Peyer's patch (tissue), 4 donors: ENCODE measurements at regions not wholly inside any gene's neighbourhood (a gene's known extent, or its start where the extent isn't known, plus 50 kb on each side); places are given as distances from the start of the nearest gene placed in this dataset.
"Not testable (repeated sequence)": the region's sequence is repeated elsewhere in the genome, so short reads cannot be mapped to it uniquely, and the experiment has no call there.

ENCODE experiments used
- POLR2A ChIP-seq, 2 donors: fragments of 450-650 bp; IDR thresholded peaks; one replicate each; pipeline ENCODE4 v1.5.1; 2017; ENCODE audit warnings: antibody characterized with exemption in 2 of 2, mild to moderate bottlenecking in 2 of 2, moderate library complexity in 2 of 2
- TF ChIP-seq, protein P1 (sequence below), 6 experiments: fragments of 450-650 bp in 4 of 6; fragments of 200-600 bp in 2 of 6; sonication (generic) in 1 of 6; IDR thresholded peaks; one replicate each; pipeline ENCODE4 v1.5.1; 2017 to 2019; ENCODE audit warnings: antibody characterized with exemption in 6 of 6, mild to moderate bottlenecking in 3 of 6, moderate library complexity in 1 of 6

DNA sequence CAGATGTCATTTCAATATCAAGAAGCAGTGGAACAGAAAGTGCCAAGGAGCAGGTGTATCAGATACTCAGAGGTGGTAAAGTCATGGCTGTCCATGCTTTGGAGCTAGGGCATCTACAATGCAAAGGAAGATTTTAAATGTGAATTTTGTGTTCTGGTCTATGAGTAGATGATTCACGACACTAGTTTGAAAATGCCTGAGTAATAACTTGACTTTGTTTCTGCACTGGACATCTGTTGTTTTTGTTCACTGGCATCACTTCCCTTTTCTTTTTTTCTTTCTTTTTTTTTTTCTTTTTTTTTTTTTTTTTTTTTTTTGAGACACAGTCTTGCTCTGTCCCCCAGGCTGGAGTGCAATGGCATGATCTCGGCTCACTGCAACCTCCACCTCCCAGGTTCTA is 460.7 kb upstream of the PAPPA start:
- TF ChIP-seq, protein P1, sequence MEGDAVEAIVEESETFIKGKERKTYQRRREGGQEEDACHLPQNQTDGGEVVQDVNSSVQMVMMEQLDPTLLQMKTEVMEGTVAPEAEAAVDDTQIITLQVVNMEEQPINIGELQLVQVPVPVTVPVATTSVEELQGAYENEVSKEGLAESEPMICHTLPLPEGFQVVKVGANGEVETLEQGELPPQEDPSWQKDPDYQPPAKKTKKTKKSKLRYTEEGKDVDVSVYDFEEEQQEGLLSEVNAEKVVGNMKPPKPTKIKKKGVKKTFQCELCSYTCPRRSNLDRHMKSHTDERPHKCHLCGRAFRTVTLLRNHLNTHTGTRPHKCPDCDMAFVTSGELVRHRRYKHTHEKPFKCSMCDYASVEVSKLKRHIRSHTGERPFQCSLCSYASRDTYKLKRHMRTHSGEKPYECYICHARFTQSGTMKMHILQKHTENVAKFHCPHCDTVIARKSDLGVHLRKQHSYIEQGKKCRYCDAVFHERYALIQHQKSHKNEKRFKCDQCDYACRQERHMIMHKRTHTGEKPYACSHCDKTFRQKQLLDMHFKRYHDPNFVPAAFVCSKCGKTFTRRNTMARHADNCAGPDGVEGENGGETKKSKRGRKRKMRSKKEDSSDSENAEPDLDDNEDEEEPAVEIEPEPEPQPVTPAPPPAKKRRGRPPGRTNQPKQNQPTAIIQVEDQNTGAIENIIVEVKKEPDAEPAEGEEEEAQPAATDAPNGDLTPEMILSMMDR (IDR thresholded peaks at IDR 0.05), result not testable (repeated sequence)
- not testable (repeated sequence) for TF ChIP-seq POLR2A (IDR thresholded peaks at IDR 0.05)
